Neuronal stem cell (in vitro differentiated cells): ENCODE measurements at regions not wholly inside any gene's neighbourhood (a gene's known extent, or its start where the extent isn't known, plus 50 kb on each side); places are given as distances from the start of the nearest gene placed in this dataset.

ENCODE experiments used
- DNase-seq: peaks from one replicate; pipeline ENCODE4 v3.0.0-alpha.2; 2013; ENCODE audit warnings: low spot score
- H2AFZ ChIP-seq: one replicate; pipeline ENCODE4 v1.6.1; 2013; ENCODE audit warnings: mild to moderate bottlenecking, low read length, inconsistent platforms
- H2AK5ac ChIP-seq: 2 replicates; pipeline ENCODE4 v1.6.1; 2013; ENCODE audit warnings: low read depth, mild to moderate bottlenecking, inconsistent platforms, low read length, moderate library complexity, mixed read lengths
- H2BK120ac ChIP-seq: 2 replicates; pipeline ENCODE4 v1.6.1; 2013; ENCODE audit warnings: low read depth, mild to moderate bottlenecking, inconsistent platforms, low read length, moderate library complexity, mixed read lengths
- H2BK12ac ChIP-seq: one replicate; pipeline ENCODE4 v1.6.1; 2013; ENCODE audit warnings: low read length, inconsistent platforms
- H2BK15ac ChIP-seq: 2 replicates; pipeline ENCODE4 v1.6.1; 2013; ENCODE audit warnings: mild to moderate bottlenecking, low read length, inconsistent platforms, mixed read lengths
- H2BK5ac ChIP-seq: one replicate; pipeline ENCODE4 v1.6.1; 2013; ENCODE audit warnings: inconsistent platforms, mild to moderate bottlenecking, low read length, moderate library complexity
- H3K14ac ChIP-seq: one replicate; pipeline ENCODE4 v1.6.1; 2013; ENCODE audit warnings: low read length, inconsistent platforms
- H3K18ac ChIP-seq: 2 replicates; pipeline ENCODE4 v1.6.1; 2013; ENCODE audit warnings: low read length, inconsistent platforms
- H3K23ac ChIP-seq: 2 replicates; pipeline ENCODE4 v1.6.1; 2013; ENCODE audit warnings: low read depth, mild to moderate bottlenecking, mixed read lengths, low read length, inconsistent platforms; ENCODE audit not compliant: poor library complexity
- H3K27ac ChIP-seq: replicated peaks from 3 replicates; pipeline ENCODE4 v1.5.1; 2013; ENCODE audit warnings: low read length, inconsistent platforms
- H3K27me3 ChIP-seq, 3 experiments: 2 replicates each; pipeline ENCODE4 v1.6.1; 2013; ENCODE audit warnings: low read length in 3 of 3, mild to moderate bottlenecking in 2 of 3, inconsistent platforms in 1 of 3, low read depth in 1 of 3, mixed read lengths in 1 of 3, moderate library complexity in 1 of 3; ENCODE audit not compliant: control insufficient read depth in 3 of 3, insufficient read depth in 3 of 3
- H3K36me3 ChIP-seq, 2 donors: replicated peaks in 1 of 2; 2 replicates each; pipeline ENCODE4 v1.6.1; 2013; ENCODE audit warnings: low read length in 2 of 2; ENCODE audit not compliant: control insufficient read depth in 2 of 2, insufficient read depth in 2 of 2
- H3K4ac ChIP-seq: 2 replicates; pipeline ENCODE4 v1.6.1; 2013; ENCODE audit warnings: inconsistent platforms, mild to moderate bottlenecking, low read length, moderate library complexity
- H3K4me1 ChIP-seq, 2 donors: 1 replicate in 1 of 2; 2 replicates in 1 of 2; pipeline ENCODE4 v1.6.1; 2013; ENCODE audit warnings: low read length in 2 of 2, low read depth in 1 of 2; ENCODE audit not compliant: control insufficient read depth in 2 of 2, insufficient read depth in 1 of 2
- H3K4me2 ChIP-seq: one replicate; pipeline ENCODE4 v1.6.1; 2013; ENCODE audit warnings: mild to moderate bottlenecking, low read length, inconsistent platforms; ENCODE audit not compliant: insufficient read depth, poor library complexity, severe bottlenecking
- H3K4me3 ChIP-seq, 2 donors: 2 replicates each; pipeline ENCODE4 v1.5.1; 2013; ENCODE audit warnings: low read length in 2 of 2, mild to moderate bottlenecking in 2 of 2, inconsistent platforms in 1 of 2, moderate library complexity in 1 of 2
- H3K79me1 ChIP-seq: one replicate; pipeline ENCODE4 v1.6.1; 2013; ENCODE audit warnings: low read depth, mild to moderate bottlenecking, inconsistent platforms, low read length, moderate library complexity
- H3K9ac ChIP-seq: one replicate; pipeline ENCODE4 v1.6.1; 2013; ENCODE audit warnings: mild to moderate bottlenecking, low read depth, low read length, inconsistent platforms; ENCODE audit not compliant: poor library complexity
- H3K9me3 ChIP-seq, 2 donors: replicated peaks in 1 of 2; 2 replicates each; pipeline versions ENCODE3 to v1.6.1; 2013; ENCODE audit warnings: low read length in 2 of 2, mild to moderate bottlenecking in 2 of 2, inconsistent platforms in 1 of 2, low read depth in 1 of 2, mixed read lengths in 1 of 2, moderate library complexity in 1 of 2; ENCODE audit not compliant: control insufficient read depth in 2 of 2, insufficient read depth in 1 of 2
- H4K8ac ChIP-seq: one replicate; pipeline ENCODE4 v1.6.1; 2013; ENCODE audit warnings: low read depth, mild to moderate bottlenecking, inconsistent platforms, low read length, moderate library complexity
- H4K91ac ChIP-seq: one replicate; pipeline ENCODE4 v1.6.1; 2013; ENCODE audit warnings: low read length, low read depth, mild to moderate bottlenecking, inconsistent platforms; ENCODE audit not compliant: poor library complexity
- WGBS, 2 donors: extraction: QIAGEN DNeasy Blood & Tissue Kit; methylation state at CpG; one replicate each; pipeline ENCODE4 v1.1.7; 2013; ENCODE audit warnings: missing lambda C conversion rate in 2 of 2, mixed read lengths in 1 of 2; ENCODE audit not compliant: insufficient read length in 2 of 2, insufficient replicate concordance in 1 of 2; ENCODE audit errors: extremely low coverage in 2 of 2; 5-methylcytosine and 5-hydroxymethylcytosine counted together

DNA sequence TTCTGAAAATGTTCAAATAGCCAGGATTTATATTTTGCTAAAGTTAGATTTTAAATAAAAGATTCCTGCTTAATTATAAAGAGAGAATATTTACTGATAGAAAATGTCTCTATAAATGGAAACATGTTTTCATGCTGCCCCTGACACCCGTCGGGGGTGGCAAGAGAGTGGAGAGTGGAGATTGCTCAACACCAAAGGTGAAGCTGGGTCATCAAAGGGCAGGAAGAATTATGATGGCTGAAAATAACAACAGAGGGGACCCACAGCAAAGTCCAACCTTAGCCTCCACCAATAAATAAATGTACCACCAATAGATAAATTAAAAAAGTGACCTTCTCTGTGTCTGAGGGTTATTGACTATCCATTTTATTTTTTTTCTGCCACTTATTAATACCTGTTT lies 326.8 kb upstream of the GYPC start:
- DNase-seq = no peak
- Histone ChIP-seq H4K91ac (no peak overlapping the region), H3K14ac (no peak overlapping the region), H3K79me1 (no peaks in the 10 kb centered on the region), H3K27me3 (no peaks in the 10 kb centered on the region), H2BK120ac (no peak overlapping the region), H3K4ac (no peak overlapping the region), H3K23ac (no peak overlapping the region), H2AFZ (no peak overlapping the region), H3K27ac (no peak overlapping the region), H2BK12ac (no peak overlapping the region), H2BK15ac (no peak overlapping the region), H3K4me2 (no peak overlapping the region), H3K18ac (no peak overlapping the region), H3K36me3 (no peaks in the 10 kb centered on the region), H3K9ac (no peak overlapping the region), H4K8ac (no peak overlapping the region), H3K4me3 (no peak overlapping the region), H2BK5ac (no peak overlapping the region), H3K9me3 (peaks cover 0 to 1% of the 10 kb centered on the region in 2 donors), H2AK5ac (no peak overlapping the region), H3K4me1 (no peaks in the 10 kb centered on the region)
- no CpG with 5 or more reads among the region's 2 CpGs for WGBS, 2 donors

DNA sequence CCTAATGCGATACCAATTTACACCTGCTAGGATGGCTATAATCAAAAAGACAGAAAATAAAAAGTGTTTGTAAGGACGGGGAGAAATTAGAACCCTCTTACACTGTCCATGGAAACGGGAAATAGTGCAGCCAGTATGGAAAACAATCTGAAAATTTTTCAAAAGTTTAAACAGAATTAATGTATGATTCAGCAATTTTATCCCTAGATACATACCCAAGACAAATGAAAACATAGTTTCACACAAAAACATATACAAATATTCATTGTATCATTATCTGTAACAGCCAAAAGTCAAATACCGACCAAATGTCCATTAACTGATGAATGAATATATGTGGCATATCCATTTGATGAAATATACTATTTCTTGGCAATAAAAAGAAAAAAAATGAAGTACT lies 313.5 kb upstream of the GYPC start:
- no peak overlapping the region for H3K14ac ChIP-seq
- H2BK5ac ChIP-seq = no peak overlapping the region
- no peak overlapping the region for H4K91ac ChIP-seq
- H2BK120ac ChIP-seq = no peak overlapping the region
- no peak overlapping the region for H2AK5ac ChIP-seq
- no peaks in the 10 kb centered on the region for H3K36me3 ChIP-seq
- no peaks in the 10 kb centered on the region for H3K4me1 ChIP-seq
- no peak overlapping the region for H2AFZ ChIP-seq
- H3K9ac ChIP-seq = no peak overlapping the region
- no peak overlapping the region for H2BK15ac ChIP-seq
- no peak overlapping the region for H3K4me3 ChIP-seq
- no peak overlapping the region for H3K4ac ChIP-seq
- no peaks in the 10 kb centered on the region for H3K79me1 ChIP-seq
- H3K27ac ChIP-seq = no peak overlapping the region
- no peaks in the 10 kb centered on the region for H3K9me3 ChIP-seq
- H2BK12ac ChIP-seq = no peak overlapping the region
- no CpG with 5 or more reads among the region's 4 CpGs for WGBS, 2 donors
- H3K23ac ChIP-seq = no peak overlapping the region
- DNase-seq = no peak
- H3K4me2 ChIP-seq = no peak overlapping the region
- H3K27me3 ChIP-seq = no peaks in the 10 kb centered on the region
- no peak overlapping the region for H3K18ac ChIP-seq
- no peak overlapping the region for H4K8ac ChIP-seq

DNA sequence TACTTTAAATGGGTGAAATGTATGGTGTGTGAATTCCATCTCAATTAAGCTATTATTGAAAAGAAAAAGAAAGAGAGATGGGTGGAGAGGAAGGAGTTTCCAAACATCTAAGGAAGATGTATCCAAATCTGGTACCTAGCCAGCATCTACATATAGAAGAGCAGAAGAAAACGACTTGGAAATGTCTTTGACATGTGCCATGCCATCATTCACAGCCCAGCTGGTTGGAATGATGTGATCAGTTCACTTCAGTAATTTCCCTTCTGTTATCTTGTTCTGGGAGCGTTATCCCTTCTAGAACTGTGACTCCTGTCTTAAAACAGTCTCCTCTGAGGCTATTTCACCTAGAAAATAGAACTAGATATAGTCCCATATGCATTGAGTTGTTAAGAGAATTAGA lies 312.8 kb upstream of the GYPC start:
- no peak overlapping the region for H2AK5ac ChIP-seq
- H3K18ac ChIP-seq = no peak overlapping the region
- no peaks in the 10 kb centered on the region for H3K36me3 ChIP-seq
- H2BK12ac ChIP-seq = no peak overlapping the region
- H3K9me3 ChIP-seq = no peaks in the 10 kb centered on the region
- no peak overlapping the region for H4K8ac ChIP-seq
- no peak overlapping the region for H3K23ac ChIP-seq
- H3K14ac ChIP-seq = no peak overlapping the region
- H3K4me1 ChIP-seq = no peaks in the 10 kb centered on the region
- H3K27me3 ChIP-seq = no peaks in the 10 kb centered on the region
- DNase-seq = no peak
- WGBS, 2 donors = no CpG with 5 or more reads among the region's 2 CpGs
- H4K91ac ChIP-seq = no peak overlapping the region
- H2AFZ ChIP-seq = no peak overlapping the region
- no peak overlapping the region for H2BK5ac ChIP-seq
- H3K4ac ChIP-seq = no peak overlapping the region
- H3K9ac ChIP-seq = no peak overlapping the region
- no peak overlapping the region for H2BK15ac ChIP-seq
- no peak overlapping the region for H3K4me3 ChIP-seq
- no peak overlapping the region for H3K27ac ChIP-seq
- H3K4me2 ChIP-seq = no peak overlapping the region
- H2BK120ac ChIP-seq = no peak overlapping the region
- no peaks in the 10 kb centered on the region for H3K79me1 ChIP-seq

DNA sequence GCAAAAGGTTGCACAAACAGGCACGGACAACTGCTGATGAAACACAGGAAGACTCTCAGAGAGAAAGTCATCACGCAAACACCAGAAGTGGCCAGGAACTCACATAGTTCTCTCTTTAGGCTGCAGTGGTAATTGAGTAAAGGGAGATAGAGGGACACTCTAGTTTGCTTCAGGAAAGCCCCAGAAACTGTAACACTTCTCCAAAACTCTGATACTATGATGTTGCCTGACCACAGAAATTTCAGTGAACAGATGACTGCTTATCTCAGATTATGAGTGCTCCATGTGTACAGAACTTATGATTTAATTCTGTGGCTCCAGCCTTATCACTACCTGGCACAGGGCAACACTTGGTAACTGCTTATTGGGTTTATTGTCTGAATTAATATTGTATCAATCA lies 311.5 kb upstream of the GYPC start:
- Histone ChIP-seq H3K18ac (no peak overlapping the region), H3K4me2 (no peak overlapping the region), H3K79me1 (no peaks in the 10 kb centered on the region), H4K8ac (no peak overlapping the region), H3K9ac (no peak overlapping the region), H2BK15ac (no peak overlapping the region), H2BK12ac (no peak overlapping the region), H3K9me3 (no peaks in the 10 kb centered on the region), H3K14ac (no peak overlapping the region), H3K4ac (no peak overlapping the region), H3K4me1 (no peaks in the 10 kb centered on the region), H3K23ac (no peak overlapping the region), H2BK120ac (no peak overlapping the region), H3K27me3 (no peaks in the 10 kb centered on the region), H2AFZ (no peak overlapping the region), H3K4me3 (no peak overlapping the region), H2AK5ac (no peak overlapping the region), H3K36me3 (no peaks in the 10 kb centered on the region), H4K91ac (no peak overlapping the region), H2BK5ac (no peak overlapping the region), H3K27ac (no peak overlapping the region)
- WGBS, 2 donors = no CpG with 5 or more reads among the region's 2 CpGs
- DNase-seq = no peak
